Keratinocyte (primary cell): ENCODE measurements at regions not wholly inside any gene's neighbourhood (a gene's known extent, or its start where the extent isn't known, plus 50 kb on each side); places are given as distances from the start of the nearest gene placed in this dataset.

Experiments used
- EZH2 ChIP-seq: IDR thresholded peaks from one replicate; pipeline ENCODE4 v1.6.1; 2012; ENCODE audit warnings: inconsistent platforms, mild to moderate bottlenecking, low read length, moderate library complexity
- TF ChIP-seq, protein P1 (sequence below), 3 experiments: IDR thresholded peaks in 1 of 3; conservative IDR thresholded peaks in 1 of 3; optimal IDR thresholded peaks in 1 of 3; 2 replicates in 2 of 3; 3 replicates in 1 of 3; pipeline versions ENCODE3 to v1.5.1; 2011; ENCODE audit warnings: low read length in 3 of 3, mild to moderate bottlenecking in 3 of 3, moderate library complexity in 2 of 3, control low read depth in 1 of 3, inconsistent platforms in 1 of 3; ENCODE audit not compliant: insufficient read depth in 2 of 3; ENCODE audit errors: extremely low read depth in 1 of 3

GRCh38 chr2:220877491-220877890 is 694.6 kb downstream of the EPHA4 start:
- TF ChIP-seq, protein P1, sequence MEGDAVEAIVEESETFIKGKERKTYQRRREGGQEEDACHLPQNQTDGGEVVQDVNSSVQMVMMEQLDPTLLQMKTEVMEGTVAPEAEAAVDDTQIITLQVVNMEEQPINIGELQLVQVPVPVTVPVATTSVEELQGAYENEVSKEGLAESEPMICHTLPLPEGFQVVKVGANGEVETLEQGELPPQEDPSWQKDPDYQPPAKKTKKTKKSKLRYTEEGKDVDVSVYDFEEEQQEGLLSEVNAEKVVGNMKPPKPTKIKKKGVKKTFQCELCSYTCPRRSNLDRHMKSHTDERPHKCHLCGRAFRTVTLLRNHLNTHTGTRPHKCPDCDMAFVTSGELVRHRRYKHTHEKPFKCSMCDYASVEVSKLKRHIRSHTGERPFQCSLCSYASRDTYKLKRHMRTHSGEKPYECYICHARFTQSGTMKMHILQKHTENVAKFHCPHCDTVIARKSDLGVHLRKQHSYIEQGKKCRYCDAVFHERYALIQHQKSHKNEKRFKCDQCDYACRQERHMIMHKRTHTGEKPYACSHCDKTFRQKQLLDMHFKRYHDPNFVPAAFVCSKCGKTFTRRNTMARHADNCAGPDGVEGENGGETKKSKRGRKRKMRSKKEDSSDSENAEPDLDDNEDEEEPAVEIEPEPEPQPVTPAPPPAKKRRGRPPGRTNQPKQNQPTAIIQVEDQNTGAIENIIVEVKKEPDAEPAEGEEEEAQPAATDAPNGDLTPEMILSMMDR (optimal IDR thresholded peaks at IDR 0.05 in 1 of 3, IDR thresholded peaks at IDR 0.05 in 1 of 3, conservative IDR thresholded peaks at IDR 0.05 in 1 of 3; ENCODE audit: extremely low read depth in 1 of 3, insufficient read depth in 2 of 3, low read length in 3 of 3), result no peak
- no peak for TF ChIP-seq EZH2
